Left lung (tissue), 4 donors: ENCODE measurements at regions not wholly inside any gene's neighbourhood (a gene's known extent, or its start where the extent isn't known, plus 50 kb on each side); places are given as distances from the start of the nearest gene placed in this dataset.
A peak's percentile ranks its signal among the peaks of the same experiment; 100 is the strongest.

Source experiments
- ATAC-seq: fragments of 200-7000 bp; cut with Tn5 transposase; one replicate; pipeline ENCODE4 v1.9.1; 2020; ENCODE audit warnings: moderate library complexity
- DNase-seq, 4 donors: peaks; one replicate each; pipeline ENCODE4 v3.0.0-alpha.2; 2013 to 2020
- H3K27ac ChIP-seq, 2 donors: fragments of 200-600 bp; sonication (generic) in 1 of 2; one replicate each; pipeline versions ENCODE4 v1.5.0 to v1.8.0; 2020 to 2021
- H3K27me3 ChIP-seq, 2 donors: fragments of 200-600 bp; sonication (generic) in 1 of 2; one replicate each; pipeline versions ENCODE4 v1.5.0 to v1.8.0; 2020 to 2021
- H3K36me3 ChIP-seq, 2 donors: fragments of 200-600 bp; sonication (generic) in 1 of 2; one replicate each; pipeline versions ENCODE4 v1.5.0 to v1.8.0; 2020 to 2021
- H3K4me1 ChIP-seq, 2 donors: fragments of 200-600 bp; one replicate each; pipeline ENCODE4 v1.8.0; 2021
- H3K4me3 ChIP-seq, 2 donors: fragments of 200-600 bp; sonication (generic) in 1 of 2; one replicate each; pipeline versions ENCODE4 v1.5.0 to v1.8.0; 2020 to 2021; ENCODE audit warnings: mild to moderate bottlenecking in 1 of 2
- H3K9me3 ChIP-seq, 2 donors: fragments of 200-600 bp; sonication (generic) in 1 of 2; one replicate each; pipeline versions ENCODE4 v1.5.0 to v1.8.0; 2020 to 2021
- CTCF ChIP-seq, 2 donors: fragments of 200-600 bp; sonication (generic) in 1 of 2; IDR thresholded peaks; one replicate each; pipeline versions ENCODE4 v1.5.0 to v1.8.0; 2021; ENCODE audit warnings: antibody characterized with exemption in 2 of 2
- intact Hi-C, 2 donors: fragments of 100-400 bp; cut with DNase I; formaldehyde crosslinking; loops; one replicate each; pipeline versions ENCODE4 v1.11.2 to v1.14.2; 2022
- donor health status: DM: no; HTN: yes; CAD: no.
- donor health status: DM: no; HTN: no; CAD: no.

GRCh38 chr21:29238053-29238966 lies 60.4 kb upstream of the BACH1 start:
- intact Hi-C loops: no loop called here
- ATAC-seq (peak; percentile 62), DNase-seq (no peak)
- Histone ChIP-seq H3K27me3 (no peaks in the 10 kb centered on the region), H3K27ac (peak overlapping the region; percentile 41 to 67), H3K4me1 (peaks cover 0 to 57% of the 10 kb centered on the region in 2 donors), H3K4me3 (no peak overlapping the region), H3K9me3 (no peaks in the 10 kb centered on the region), H3K36me3 (no peaks in the 10 kb centered on the region)
- TF ChIP-seq CTCF (IDR thresholded peaks at IDR 0.05): no peak

- Histone ChIP-seq H3K4me3 (no peak overlapping the region), H3K4me1 (peaks cover 0 to 51% of the 10 kb centered on the region in 2 donors), H3K27ac (peak overlapping the region in 1 of 2 donors; percentile 67), H3K9me3 (no peaks in the 10 kb centered on the region), H3K36me3 (no peaks in the 10 kb centered on the region), H3K27me3 (no peaks in the 10 kb centered on the region)
- intact Hi-C loops: no loop called here
- TF ChIP-seq CTCF (IDR thresholded peaks at IDR 0.05): no peak
- ATAC-seq: peak; percentile 13
- no peak for DNase-seq
These were observed 59.8 kb upstream of the BACH1 start for GRCh38 chr21:29238967-29239290.

GRCh38 chr21:29240136-29240535 lies 58.6 kb upstream of the BACH1 start:
- DNase-seq: no peak

GRCh38 chr21:29242201-29242600 lies 56.5 kb upstream of the BACH1 start:
- peaks cover 0 to 39% of the 10 kb centered on the region in 2 donors for H3K4me1 ChIP-seq
- ATAC-seq: no peak
- no peak overlapping the region for H3K4me3 ChIP-seq
- intact Hi-C loops: no loop called here
- no peak overlapping the region for H3K27ac ChIP-seq
- no peak for DNase-seq
- H3K9me3 ChIP-seq: no peaks in the 10 kb centered on the region
- H3K36me3 ChIP-seq: no peaks in the 10 kb centered on the region
- H3K27me3 ChIP-seq: no peaks in the 10 kb centered on the region
- no peak for TF ChIP-seq CTCF (IDR thresholded peaks at IDR 0.05)

More at GRCh38 chr21:29240136-29240535, 58.6 kb upstream of the BACH1 start:
- intact Hi-C loops: no loop called here
- Histone ChIP-seq H3K27me3 (no peaks in the 10 kb centered on the region), H3K27ac (no peak overlapping the region), H3K9me3 (no peaks in the 10 kb centered on the region), H3K36me3 (no peaks in the 10 kb centered on the region), H3K4me1 (peaks cover 0 to 50% of the 10 kb centered on the region in 2 donors), H3K4me3 (no peak overlapping the region)
- no peak for TF ChIP-seq CTCF (IDR thresholded peaks at IDR 0.05)
- no peak for ATAC-seq

- DNase-seq (no peak), ATAC-seq (no peak)
- Histone ChIP-seq H3K27ac (no peak overlapping the region), H3K9me3 (no peaks in the 10 kb centered on the region), H3K4me1 (peaks cover 0 to 41% of the 10 kb centered on the region in 2 donors), H3K36me3 (no peaks in the 10 kb centered on the region), H3K4me3 (no peak overlapping the region), H3K27me3 (no peaks in the 10 kb centered on the region)
- TF ChIP-seq CTCF (IDR thresholded peaks at IDR 0.05): no peak
- intact Hi-C loops: no loop called here
These were observed 55.5 kb upstream of the BACH1 start for GRCh38 chr21:29243188-29243587.
